ENCODE measurements at regions not wholly inside any gene's neighbourhood (a gene's known extent, or its start where the extent isn't known, plus 50 kb on each side); places are given as distances from the start of the nearest gene placed in this dataset.
A peak's percentile ranks its signal among the peaks of the same experiment; 100 is the strongest.

DNA sequence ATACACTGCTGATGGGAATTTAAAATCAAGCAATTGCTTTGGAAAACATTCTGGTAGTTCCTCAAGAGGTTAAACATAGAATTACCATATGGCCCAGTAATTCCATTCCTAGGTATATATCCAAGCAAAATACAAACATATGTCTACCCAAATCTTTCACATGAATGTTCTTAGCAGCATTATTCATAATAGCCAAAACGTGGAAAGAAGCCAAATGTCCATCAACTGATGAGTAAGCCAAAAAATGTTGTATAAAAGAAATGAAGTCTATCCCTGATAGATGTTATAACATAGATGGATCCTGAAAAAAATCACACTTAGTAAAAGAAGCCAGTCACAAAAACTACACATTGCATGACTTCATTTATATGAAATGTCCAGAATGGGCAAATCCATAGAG, 893.0 kb downstream of the SORCS3 start:
- no peaks in the 10 kb centered on the region for H4K20me1 ChIP-seq (ENCODE audit: insufficient read depth, poor library complexity, severe bottlenecking)
- 79% methylated on average over 1 of the region's 1 CpG for WGBS (ENCODE audit: low lambda C conversion rate, missing lambda C conversion rate)
- H3K27ac ChIP-seq, result no peak overlapping the region
- H3K9me2 ChIP-seq (replicated peaks; ENCODE audit: insufficient read depth), result no peaks in the 10 kb centered on the region
- H3K4me3 ChIP-seq, result no peak overlapping the region
- no peaks in the 10 kb centered on the region for H3K36me3 ChIP-seq (replicated peaks; ENCODE audit: insufficient read depth, low read depth)
- TF ChIP-seq, protein P1, sequence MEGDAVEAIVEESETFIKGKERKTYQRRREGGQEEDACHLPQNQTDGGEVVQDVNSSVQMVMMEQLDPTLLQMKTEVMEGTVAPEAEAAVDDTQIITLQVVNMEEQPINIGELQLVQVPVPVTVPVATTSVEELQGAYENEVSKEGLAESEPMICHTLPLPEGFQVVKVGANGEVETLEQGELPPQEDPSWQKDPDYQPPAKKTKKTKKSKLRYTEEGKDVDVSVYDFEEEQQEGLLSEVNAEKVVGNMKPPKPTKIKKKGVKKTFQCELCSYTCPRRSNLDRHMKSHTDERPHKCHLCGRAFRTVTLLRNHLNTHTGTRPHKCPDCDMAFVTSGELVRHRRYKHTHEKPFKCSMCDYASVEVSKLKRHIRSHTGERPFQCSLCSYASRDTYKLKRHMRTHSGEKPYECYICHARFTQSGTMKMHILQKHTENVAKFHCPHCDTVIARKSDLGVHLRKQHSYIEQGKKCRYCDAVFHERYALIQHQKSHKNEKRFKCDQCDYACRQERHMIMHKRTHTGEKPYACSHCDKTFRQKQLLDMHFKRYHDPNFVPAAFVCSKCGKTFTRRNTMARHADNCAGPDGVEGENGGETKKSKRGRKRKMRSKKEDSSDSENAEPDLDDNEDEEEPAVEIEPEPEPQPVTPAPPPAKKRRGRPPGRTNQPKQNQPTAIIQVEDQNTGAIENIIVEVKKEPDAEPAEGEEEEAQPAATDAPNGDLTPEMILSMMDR (IDR thresholded peaks at IDR 0.05; ENCODE audit: poor library complexity), result no peak
- TF ChIP-seq EZH2 (IDR thresholded peaks at IDR 0.05; ENCODE audit: borderline replicate concordance) (no peak), EZH2phosphoT487 (IDR thresholded peaks at IDR 0.05; ENCODE audit: low read depth, severe bottlenecking, unreplicated experiment) (no peak)
- no peak overlapping the region for H2AFZ ChIP-seq
- DNase-seq (ENCODE audit: low spot score), result no peak
- no peaks in the 10 kb centered on the region for H3K9me3 ChIP-seq (ENCODE audit: low read depth)
- H3K79me2 ChIP-seq, result no peaks in the 10 kb centered on the region
- no peaks in the 10 kb centered on the region for H3K27me3 ChIP-seq
- no peaks in the 10 kb centered on the region for H3K4me1 ChIP-seq (ENCODE audit: insufficient read depth)
- no peak overlapping the region for H3K4me2 ChIP-seq

DNA sequence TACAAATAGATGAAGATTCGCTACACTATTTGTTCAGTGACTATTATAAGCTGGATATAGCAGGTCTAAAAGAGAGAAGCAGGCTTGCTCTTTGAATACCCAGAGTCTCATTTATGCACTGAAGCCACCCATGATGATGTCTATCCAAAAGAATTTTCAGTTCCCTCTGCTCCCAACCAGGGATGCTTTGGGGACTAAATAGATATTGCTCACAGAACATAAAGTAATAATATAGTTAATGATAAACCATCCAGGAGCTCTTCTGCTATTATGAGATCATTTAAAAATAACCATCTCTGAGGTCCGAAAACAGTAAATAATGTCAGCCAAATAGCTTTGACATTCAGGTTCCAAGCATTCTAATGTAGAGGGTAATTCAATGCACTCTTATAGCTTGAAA, 875.4 kb downstream of the SORCS3 start:
- Histone ChIP-seq H3K4me2 (no peak overlapping the region), H3K4me3 (no peak overlapping the region), H3K4me1 (ENCODE audit: insufficient read depth) (no peaks in the 10 kb centered on the region), H3K9me2 (replicated peaks; ENCODE audit: insufficient read depth) (no peaks in the 10 kb centered on the region), H3K79me2 (no peaks in the 10 kb centered on the region), H4K20me1 (ENCODE audit: insufficient read depth, poor library complexity, severe bottlenecking) (no peaks in the 10 kb centered on the region), H3K27ac (no peak overlapping the region), H3K27me3 (peaks cover 2% of the 10 kb centered on the region), H3K9me3 (ENCODE audit: low read depth) (no peaks in the 10 kb centered on the region), H3K36me3 (replicated peaks; ENCODE audit: insufficient read depth, low read depth) (no peaks in the 10 kb centered on the region), H2AFZ (no peak overlapping the region)
- WGBS (ENCODE audit: low lambda C conversion rate, missing lambda C conversion rate), result 95% methylated on average over 2 of the region's 2 CpGs
- TF ChIP-seq, protein P1 (IDR thresholded peaks at IDR 0.05; ENCODE audit: poor library complexity), result no peak
- TF ChIP-seq EZH2 (IDR thresholded peaks at IDR 0.05; ENCODE audit: borderline replicate concordance) (no peak), EZH2phosphoT487 (IDR thresholded peaks at IDR 0.05; ENCODE audit: low read depth, severe bottlenecking, unreplicated experiment) (no peak)
- no peak for DNase-seq (ENCODE audit: low spot score)

DNA sequence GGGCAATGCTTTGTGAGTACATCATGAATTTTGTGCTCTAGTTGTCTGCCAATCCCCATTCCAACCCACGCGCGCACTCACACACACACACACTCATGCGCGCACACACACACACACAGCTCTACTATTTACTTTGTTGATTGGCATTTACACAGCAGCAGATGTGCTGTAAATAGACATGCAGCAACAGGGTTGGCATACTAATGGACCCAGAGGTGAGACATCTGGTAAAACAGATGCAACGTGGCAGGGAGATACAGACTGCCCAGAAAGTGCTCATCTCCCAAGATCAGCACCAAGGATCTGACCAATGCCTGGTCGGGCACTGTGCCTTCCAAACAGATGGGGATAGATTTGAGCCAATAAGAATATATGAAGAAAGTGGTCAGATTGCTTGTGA, 873.0 kb downstream of the SORCS3 start:
- Histone ChIP-seq H3K27me3 (no peaks in the 10 kb centered on the region), H2AFZ (no peak overlapping the region), H3K27ac (no peak overlapping the region), H3K4me1 (ENCODE audit: insufficient read depth) (no peaks in the 10 kb centered on the region), H3K9me3 (ENCODE audit: low read depth) (no peaks in the 10 kb centered on the region), H3K4me3 (no peak overlapping the region), H3K4me2 (no peak overlapping the region), H3K79me2 (no peaks in the 10 kb centered on the region), H3K9me2 (replicated peaks; ENCODE audit: insufficient read depth) (no peaks in the 10 kb centered on the region), H4K20me1 (ENCODE audit: insufficient read depth, poor library complexity, severe bottlenecking) (no peaks in the 10 kb centered on the region), H3K36me3 (replicated peaks; ENCODE audit: insufficient read depth, low read depth) (no peaks in the 10 kb centered on the region)
- WGBS (ENCODE audit: low lambda C conversion rate, missing lambda C conversion rate), result 94% methylated on average over 7 of the region's 7 CpGs
- DNase-seq (ENCODE audit: low spot score), result no peak
- TF ChIP-seq EZH2phosphoT487 (IDR thresholded peaks at IDR 0.05; ENCODE audit: low read depth, severe bottlenecking, unreplicated experiment) (no peak), EZH2 (IDR thresholded peaks at IDR 0.05; ENCODE audit: borderline replicate concordance) (no peak)

DNA sequence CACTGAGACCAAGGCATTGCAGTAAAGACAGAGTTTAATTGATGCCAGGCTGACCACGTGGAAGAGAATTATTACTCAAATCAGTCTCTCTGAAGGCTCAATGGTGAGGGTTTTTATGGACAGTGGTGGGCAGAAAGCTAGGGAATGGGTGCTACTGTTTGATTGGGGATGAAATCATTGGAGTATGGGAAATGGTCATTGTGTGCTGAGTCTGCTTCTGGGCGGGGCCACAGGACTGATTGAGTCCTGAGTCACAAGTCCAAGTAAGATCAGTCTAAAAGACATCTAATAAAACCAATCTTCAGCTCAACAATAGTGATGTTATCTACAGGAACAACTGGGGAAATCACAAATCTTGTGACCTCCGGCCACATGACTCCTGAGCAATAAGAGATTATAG, 868.4 kb downstream of the SORCS3 start:
- Histone ChIP-seq H3K4me3 (no peak overlapping the region), H3K79me2 (no peaks in the 10 kb centered on the region), H3K4me1 (ENCODE audit: insufficient read depth) (no peaks in the 10 kb centered on the region), H2AFZ (no peak overlapping the region), H3K36me3 (replicated peaks; ENCODE audit: insufficient read depth, low read depth) (no peaks in the 10 kb centered on the region), H3K9me2 (replicated peaks; ENCODE audit: insufficient read depth) (no peaks in the 10 kb centered on the region), H3K4me2 (no peak overlapping the region), H4K20me1 (ENCODE audit: insufficient read depth, poor library complexity, severe bottlenecking) (no peaks in the 10 kb centered on the region), H3K9me3 (ENCODE audit: low read depth) (no peaks in the 10 kb centered on the region), H3K27me3 (no peaks in the 10 kb centered on the region), H3K27ac (no peak overlapping the region)
- WGBS (ENCODE audit: low lambda C conversion rate, missing lambda C conversion rate), result 71% methylated on average over 3 of the region's 3 CpGs
- no peak for TF ChIP-seq EZH2phosphoT487 (IDR thresholded peaks at IDR 0.05; ENCODE audit: low read depth, severe bottlenecking, unreplicated experiment)
- TF ChIP-seq, protein P1 (IDR thresholded peaks at IDR 0.05; ENCODE audit: poor library complexity), result no peak
- TF ChIP-seq EZH2 (IDR thresholded peaks at IDR 0.05; ENCODE audit: borderline replicate concordance), result no peak
- peak; percentile 7 for DNase-seq (ENCODE audit: low spot score)
